ENCODE measurements at regions not wholly inside any gene's neighbourhood (a gene's known extent, or its start where the extent isn't known, plus 50 kb on each side); places are given as distances from the start of the nearest gene placed in this dataset.

DNA sequence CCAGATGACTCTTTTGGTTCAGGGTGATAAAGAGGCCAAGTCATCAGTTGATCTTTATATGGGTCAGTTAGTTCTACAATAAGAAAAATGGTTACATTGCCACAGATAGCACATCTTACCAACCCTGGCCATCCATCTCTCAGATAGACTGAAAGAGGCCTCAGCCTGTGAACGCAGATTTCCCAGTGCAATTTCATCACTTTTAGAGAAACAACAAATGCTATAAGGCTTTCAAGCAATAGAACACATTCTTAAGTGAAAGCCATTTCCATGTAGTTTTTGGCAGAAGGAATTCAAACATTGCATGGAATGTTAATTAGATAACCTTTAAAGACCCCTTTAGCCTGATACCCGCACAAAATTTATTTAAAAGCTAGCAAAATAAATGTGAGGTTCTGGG, 200.6 kb upstream of the ZBTB20 start:
- TF ChIP-seq THYN1 (CRISPR knock-in tag; IDR thresholded peaks at IDR 0.05; ENCODE audit: borderline replicate concordance, low read depth) (no peak), RBFOX2 (IDR thresholded peaks at IDR 0.05; ENCODE audit: low read depth, low read length) (no peak)

Measured in HepG2 (cell line).